Transverse colon (tissue), 4 donors: ENCODE measurements at regions not wholly inside any gene's neighbourhood (a gene's known extent, or its start where the extent isn't known, plus 50 kb on each side); places are given as distances from the start of the nearest gene placed in this dataset.

ENCODE experiments used
- DNase-seq: peaks from one replicate; pipeline ENCODE4 v3.0.0-alpha.2; 2019
- H3K27ac ChIP-seq, 4 donors: fragments of 200-600 bp; sonication (generic); 2 replicates each; pipeline ENCODE4 v1.5.1; 2016 to 2018; ENCODE audit warnings: inconsistent platforms in 4 of 4
- H3K27me3 ChIP-seq: fragments of 200-600 bp; sonication (generic); 2 replicates; pipeline ENCODE4 v1.5.1; 2017; ENCODE audit warnings: inconsistent platforms
- H3K36me3 ChIP-seq, 4 donors: fragments of 200-600 bp; sonication (generic); 2 replicates each; pipeline ENCODE4 v1.5.1; 2017 to 2019; ENCODE audit warnings: inconsistent platforms in 4 of 4
- H3K4me1 ChIP-seq, 4 donors: fragments of 200-600 bp; sonication (generic); 2 replicates each; pipeline ENCODE4 v1.5.1; 2017 to 2020; ENCODE audit warnings: inconsistent platforms in 4 of 4
- H3K4me3 ChIP-seq, 4 donors: fragments of 200-600 bp; sonication (generic); 1 replicate in 1 of 4; 2 replicates in 3 of 4; pipeline versions ENCODE4 v1.5.1 to v1.6.1; 2017 to 2019; ENCODE audit warnings: inconsistent platforms in 4 of 4
- H3K9me3 ChIP-seq, 2 donors: fragments of 200-600 bp; sonication (generic); 2 replicates each; pipeline ENCODE4 v1.5.1; 2017 to 2019; ENCODE audit warnings: inconsistent platforms in 2 of 2
- EP300 ChIP-seq: sonication (generic); formaldehyde crosslinking; IDR thresholded peaks from one replicate; pipeline ENCODE4 v1.6.1; 2017; ENCODE audit warnings: antibody characterized with exemption, low read depth
- POLR2A ChIP-seq: fragments of 450-650 bp; IDR thresholded peaks from one replicate; pipeline ENCODE4 v1.6.1; 2016; ENCODE audit warnings: antibody characterized with exemption, mild to moderate bottlenecking, moderate library complexity
- POLR2AphosphoS5 ChIP-seq, 3 donors: sonication (generic); formaldehyde crosslinking; IDR thresholded peaks; one replicate each; pipeline ENCODE4 v1.6.1; 2016; ENCODE audit warnings: antibody characterized with exemption in 3 of 3
- WGBS, 2 donors: methylation state at CpG; one replicate each; pipeline ENCODE4 v1.1.5; 2018; ENCODE audit warnings: low coverage in 1 of 2; 5-methylcytosine and 5-hydroxymethylcytosine counted together
- in situ Hi-C, 4 donors: fragments of 200-750 bp; cut with MboI; loops; one replicate each; pipeline versions ENCODE4 v1.15.0 to v1.15.1; 2017; ENCODE audit warnings: low sequenced_read_pairs in 3 of 4, low pct_ligation_motif_present in 1 of 4, low pct_unique_long_range_greater_than_20kb in 1 of 4
- intact Hi-C: fragments of 100-400 bp; cut with DNase I; formaldehyde crosslinking; loops from one replicate; pipeline ENCODE4 v1.15.1; 2023; ENCODE audit warnings: low total_unique reads
- TF ChIP-seq, protein P1 (sequence below), 5 experiments: fragments of 200-600 bp in 3 of 5; fragments of 450-650 bp in 2 of 5; sonication (generic) in 3 of 5; IDR thresholded peaks; 1 replicate in 2 of 5; 2 replicates in 3 of 5; pipeline ENCODE4 v1.5.1; 2016 to 2017; ENCODE audit warnings: antibody characterized with exemption in 5 of 5, inconsistent platforms in 3 of 5, mild to moderate bottlenecking in 2 of 5, moderate library complexity in 1 of 5

- 85 to 86% methylated on average over 4 to 5 of the region's 5 CpGs for WGBS, 2 donors
- no peak for TF ChIP-seq EP300
- TF ChIP-seq, protein P1, sequence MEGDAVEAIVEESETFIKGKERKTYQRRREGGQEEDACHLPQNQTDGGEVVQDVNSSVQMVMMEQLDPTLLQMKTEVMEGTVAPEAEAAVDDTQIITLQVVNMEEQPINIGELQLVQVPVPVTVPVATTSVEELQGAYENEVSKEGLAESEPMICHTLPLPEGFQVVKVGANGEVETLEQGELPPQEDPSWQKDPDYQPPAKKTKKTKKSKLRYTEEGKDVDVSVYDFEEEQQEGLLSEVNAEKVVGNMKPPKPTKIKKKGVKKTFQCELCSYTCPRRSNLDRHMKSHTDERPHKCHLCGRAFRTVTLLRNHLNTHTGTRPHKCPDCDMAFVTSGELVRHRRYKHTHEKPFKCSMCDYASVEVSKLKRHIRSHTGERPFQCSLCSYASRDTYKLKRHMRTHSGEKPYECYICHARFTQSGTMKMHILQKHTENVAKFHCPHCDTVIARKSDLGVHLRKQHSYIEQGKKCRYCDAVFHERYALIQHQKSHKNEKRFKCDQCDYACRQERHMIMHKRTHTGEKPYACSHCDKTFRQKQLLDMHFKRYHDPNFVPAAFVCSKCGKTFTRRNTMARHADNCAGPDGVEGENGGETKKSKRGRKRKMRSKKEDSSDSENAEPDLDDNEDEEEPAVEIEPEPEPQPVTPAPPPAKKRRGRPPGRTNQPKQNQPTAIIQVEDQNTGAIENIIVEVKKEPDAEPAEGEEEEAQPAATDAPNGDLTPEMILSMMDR (IDR thresholded peaks at IDR 0.05) = no peak
- TF ChIP-seq POLR2A = no peak
- no peak for TF ChIP-seq POLR2AphosphoS5 (IDR thresholded peaks at IDR 0.05)
- Histone ChIP-seq H3K36me3 (no peaks in the 10 kb centered on the region), H3K27me3 (no peaks in the 10 kb centered on the region), H3K9me3 (no peaks in the 10 kb centered on the region), H3K4me3 (no peak overlapping the region), H3K4me1 (no peaks in the 10 kb centered on the region), H3K27ac (no peak overlapping the region)
- in situ Hi-C loops (no loop called here), intact Hi-C loops (loop anchor here (5.0 kb wide), 1 partner anchor 292 kb away; no protein-coding TSS in a partner anchor)
- DNase-seq = no peak
Observed at GRCh38 chr4:31949045-31949444, 1228.9 kb downstream of the PCDH7 start.

- H3K4me3 ChIP-seq = no peak overlapping the region
- no peak for TF ChIP-seq POLR2AphosphoS5 (IDR thresholded peaks at IDR 0.05)
- no peak for TF ChIP-seq EP300
- TF ChIP-seq POLR2A = no peak
- TF ChIP-seq, protein P1 (IDR thresholded peaks at IDR 0.05) = no peak
- H3K9me3 ChIP-seq = no peaks in the 10 kb centered on the region
- 75 to 79% methylated on average over 2 of the region's 2 CpGs for WGBS, 2 donors
- in situ Hi-C loops (no loop called here), intact Hi-C loops (no loop called here)
- H3K4me1 ChIP-seq = no peaks in the 10 kb centered on the region
- no peak for DNase-seq
- no peaks in the 10 kb centered on the region for H3K27me3 ChIP-seq
- H3K27ac ChIP-seq = no peak overlapping the region
- H3K36me3 ChIP-seq = no peaks in the 10 kb centered on the region
Observed at GRCh38 chr4:31955346-31955745, 1235.2 kb downstream of the PCDH7 start.

GRCh38 chr4:31959972-31960371 is 1239.8 kb downstream of the PCDH7 start:
- in situ Hi-C loops (no loop called here), intact Hi-C loops (no loop called here)
- H3K27me3 ChIP-seq = no peaks in the 10 kb centered on the region
- H3K36me3 ChIP-seq = no peaks in the 10 kb centered on the region
- no peak overlapping the region for H3K27ac ChIP-seq
- no peaks in the 10 kb centered on the region for H3K9me3 ChIP-seq
- H3K4me1 ChIP-seq = no peaks in the 10 kb centered on the region
- H3K4me3 ChIP-seq = no peak overlapping the region
- DNase-seq = no peak
- TF ChIP-seq EP300 (no peak), POLR2A (no peak), POLR2AphosphoS5 (IDR thresholded peaks at IDR 0.05) (no peak)
- TF ChIP-seq, protein P1 (IDR thresholded peaks at IDR 0.05) = no peak

GRCh38 chr4:31964685-31965084 is 1244.5 kb downstream of the PCDH7 start:
- Histone ChIP-seq H3K27ac (no peak overlapping the region), H3K4me1 (no peaks in the 10 kb centered on the region), H3K9me3 (no peaks in the 10 kb centered on the region), H3K4me3 (no peak overlapping the region), H3K36me3 (no peaks in the 10 kb centered on the region), H3K27me3 (no peaks in the 10 kb centered on the region)
- 40 to 47% methylated on average over 3 of the region's 3 CpGs for WGBS, 2 donors
- no peak for TF ChIP-seq POLR2AphosphoS5 (IDR thresholded peaks at IDR 0.05)
- intact Hi-C loops (no loop called here), in situ Hi-C loops (no loop called here)
- no peak for DNase-seq

DNA sequence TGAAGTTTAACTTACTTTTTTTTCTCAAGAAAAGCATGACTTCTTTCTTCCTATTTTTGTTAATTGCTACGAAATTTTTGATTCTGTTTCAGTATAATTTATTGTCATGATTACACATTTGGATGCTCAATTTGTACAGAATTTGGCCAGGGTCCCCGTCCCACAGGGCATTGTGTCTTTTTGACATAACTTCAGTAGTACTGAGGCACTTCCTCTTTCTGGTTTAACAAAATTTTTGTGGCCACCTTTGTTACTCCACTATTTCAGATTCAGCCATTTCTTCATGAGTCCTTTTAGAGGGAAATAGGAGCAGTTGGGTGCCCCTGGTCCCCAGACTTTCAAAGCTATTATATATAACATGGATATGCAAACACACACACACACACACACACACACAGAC is 1248.7 kb downstream of the PCDH7 start:
- 58 to 67% methylated on average over 1 to 2 of the region's 2 CpGs for WGBS, 2 donors

More for the DNA sequence above, 1248.7 kb downstream of the PCDH7 start:
- Histone ChIP-seq H3K36me3 (no peaks in the 10 kb centered on the region), H3K27me3 (no peaks in the 10 kb centered on the region), H3K9me3 (no peaks in the 10 kb centered on the region), H3K4me1 (no peaks in the 10 kb centered on the region), H3K4me3 (no peak overlapping the region), H3K27ac (no peak overlapping the region)
- intact Hi-C loops (no loop called here), in situ Hi-C loops (no loop called here)
- TF ChIP-seq, protein P1 (IDR thresholded peaks at IDR 0.05) = no peak
- TF ChIP-seq EP300 = no peak
- no peak for TF ChIP-seq POLR2AphosphoS5 (IDR thresholded peaks at IDR 0.05)
- no peak for TF ChIP-seq POLR2A
- DNase-seq = no peak
